Duodenal mucosa (tissue), 2 donors: ENCODE measurements at regions not wholly inside any gene's neighbourhood (a gene's known extent, or its start where the extent isn't known, plus 50 kb on each side); places are given as distances from the start of the nearest gene placed in this dataset.

ENCODE experiments used
- H3K27ac ChIP-seq: one replicate; pipeline ENCODE4 v1.7.0; 2013; ENCODE audit warnings: low read depth, low read length
- H3K27me3 ChIP-seq, 2 donors: one replicate each; pipeline ENCODE4 v1.7.0; 2013; ENCODE audit warnings: low read length in 2 of 2, control low read depth in 1 of 2; ENCODE audit not compliant: insufficient read depth in 2 of 2, control insufficient read depth in 1 of 2
- H3K36me3 ChIP-seq, 2 donors: one replicate each; pipeline ENCODE4 v1.7.0; 2013; ENCODE audit warnings: low read length in 2 of 2, control low read depth in 1 of 2; ENCODE audit not compliant: insufficient read depth in 2 of 2, control insufficient read depth in 1 of 2
- H3K4me1 ChIP-seq, 2 donors: one replicate each; pipeline ENCODE4 v1.7.0; 2013; ENCODE audit warnings: low read length in 2 of 2, control low read depth in 1 of 2; ENCODE audit not compliant: insufficient read depth in 2 of 2, control insufficient read depth in 1 of 2
- H3K4me3 ChIP-seq, 2 donors: one replicate each; pipeline ENCODE4 v1.7.0; 2013; ENCODE audit warnings: low read length in 2 of 2, low read depth in 1 of 2
- H3K9ac ChIP-seq, 2 donors: one replicate each; pipeline ENCODE4 v1.7.0; 2013; ENCODE audit warnings: low read length in 2 of 2, low read depth in 1 of 2
- H3K9me3 ChIP-seq, 2 donors: one replicate each; pipeline ENCODE4 v1.7.0; 2013; ENCODE audit warnings: low read length in 2 of 2, control low read depth in 1 of 2; ENCODE audit not compliant: control insufficient read depth in 1 of 2

GRCh38 chr9:20291201-20291600, 331.1 kb downstream of the MLLT3 start:
- Histone ChIP-seq H3K36me3 (no peaks in the 10 kb centered on the region), H3K4me3 (no peak overlapping the region), H3K4me1 (no peaks in the 10 kb centered on the region), H3K9me3 (peaks cover 0 to 3% of the 10 kb centered on the region in 2 donors), H3K9ac (no peak overlapping the region), H3K27ac (no peak overlapping the region), H3K27me3 (no peaks in the 10 kb centered on the region)

GRCh38 chr9:20290257-20290656, 332.0 kb downstream of the MLLT3 start:
- Histone ChIP-seq H3K27ac (no peak overlapping the region), H3K27me3 (no peaks in the 10 kb centered on the region), H3K36me3 (no peaks in the 10 kb centered on the region), H3K9me3 (peaks cover 0 to 3% of the 10 kb centered on the region in 2 donors), H3K4me3 (no peak overlapping the region), H3K9ac (no peak overlapping the region), H3K4me1 (no peaks in the 10 kb centered on the region)

GRCh38 chr9:20289423-20290010, 332.8 kb downstream of the MLLT3 start:
- Histone ChIP-seq H3K4me3 (no peak overlapping the region), H3K27ac (no peak overlapping the region), H3K27me3 (no peaks in the 10 kb centered on the region), H3K36me3 (no peaks in the 10 kb centered on the region), H3K9ac (no peak overlapping the region), H3K4me1 (no peaks in the 10 kb centered on the region), H3K9me3 (peaks cover 0 to 3% of the 10 kb centered on the region in 2 donors)

GRCh38 chr9:20286969-20287368, 335.3 kb downstream of the MLLT3 start:
- Histone ChIP-seq H3K27me3 (no peaks in the 10 kb centered on the region), H3K27ac (no peak overlapping the region), H3K9ac (no peak overlapping the region), H3K4me3 (no peak overlapping the region), H3K4me1 (no peaks in the 10 kb centered on the region), H3K36me3 (no peaks in the 10 kb centered on the region), H3K9me3 (peaks cover 0 to 3% of the 10 kb centered on the region in 2 donors)

GRCh38 chr9:20286154-20286700, 336.1 kb downstream of the MLLT3 start:
- H3K4me1 ChIP-seq = no peaks in the 10 kb centered on the region
- H3K9ac ChIP-seq = no peak overlapping the region
- peaks cover 0 to 3% of the 10 kb centered on the region in 2 donors for H3K9me3 ChIP-seq
- H3K27ac ChIP-seq = no peak overlapping the region
- no peaks in the 10 kb centered on the region for H3K27me3 ChIP-seq
- H3K4me3 ChIP-seq = no peak overlapping the region
- H3K36me3 ChIP-seq = no peaks in the 10 kb centered on the region

- Histone ChIP-seq H3K4me3 (no peak overlapping the region), H3K27ac (no peak overlapping the region), H3K9ac (no peak overlapping the region), H3K27me3 (no peaks in the 10 kb centered on the region), H3K4me1 (no peaks in the 10 kb centered on the region), H3K36me3 (no peaks in the 10 kb centered on the region), H3K9me3 (peaks cover 0 to 3% of the 10 kb centered on the region in 2 donors)
Observed at GRCh38 chr9:20284601-20285289, 337.6 kb downstream of the MLLT3 start.

GRCh38 chr9:20280330-20280729, 342.0 kb downstream of the MLLT3 start:
- no peaks in the 10 kb centered on the region for H3K9me3 ChIP-seq
- no peak overlapping the region for H3K4me3 ChIP-seq
- no peak overlapping the region for H3K27ac ChIP-seq
- no peaks in the 10 kb centered on the region for H3K27me3 ChIP-seq
- no peak overlapping the region for H3K9ac ChIP-seq
- no peaks in the 10 kb centered on the region for H3K4me1 ChIP-seq
- no peaks in the 10 kb centered on the region for H3K36me3 ChIP-seq

GRCh38 chr9:20276762-20277161, 345.5 kb downstream of the MLLT3 start:
- Histone ChIP-seq H3K27me3 (no peaks in the 10 kb centered on the region), H3K4me1 (no peaks in the 10 kb centered on the region), H3K27ac (no peak overlapping the region), H3K9ac (no peak overlapping the region), H3K4me3 (no peak overlapping the region), H3K36me3 (no peaks in the 10 kb centered on the region), H3K9me3 (no peaks in the 10 kb centered on the region)

- Histone ChIP-seq H3K4me1 (no peaks in the 10 kb centered on the region), H3K9ac (no peak overlapping the region), H3K27ac (no peak overlapping the region), H3K36me3 (no peaks in the 10 kb centered on the region), H3K4me3 (no peak overlapping the region), H3K9me3 (no peaks in the 10 kb centered on the region), H3K27me3 (no peaks in the 10 kb centered on the region)
Observed at GRCh38 chr9:20271723-20272122, 350.6 kb downstream of the MLLT3 start.

- no peak overlapping the region for H3K27ac ChIP-seq
Observed at GRCh38 chr9:20271096-20271495, 351.2 kb downstream of the MLLT3 start.

More at GRCh38 chr9:20271096-20271495, 351.2 kb downstream of the MLLT3 start:
- H3K4me3 ChIP-seq = no peak overlapping the region
- H3K36me3 ChIP-seq = no peaks in the 10 kb centered on the region
- no peaks in the 10 kb centered on the region for H3K4me1 ChIP-seq
- H3K9ac ChIP-seq = no peak overlapping the region
- no peaks in the 10 kb centered on the region for H3K9me3 ChIP-seq
- H3K27me3 ChIP-seq = no peaks in the 10 kb centered on the region
